HCT116 (cell line): ENCODE measurements at regions not wholly inside any gene's neighbourhood (a gene's known extent, or its start where the extent isn't known, plus 50 kb on each side); places are given as distances from the start of the nearest gene placed in this dataset.

Experiments used
- CEBPB ChIP-seq: IDR thresholded peaks from 2 replicates; pipeline ENCODE4 v1.6.1; 2012; ENCODE audit warnings: low read depth
- EGR1 ChIP-seq: IDR thresholded peaks from 2 replicates; pipeline ENCODE4 v1.6.1; 2012; ENCODE audit warnings: low read depth
- EZH2 ChIP-seq: fragments of 200-600 bp; sonication (generic); IDR thresholded peaks from 2 replicates; pipeline ENCODE4 v1.6.1; 2017; ENCODE audit warnings: antibody characterized with exemption, mixed run types
- EZH2phosphoT487 ChIP-seq: fragments of 200-600 bp; IDR thresholded peaks from 2 replicates; pipeline ENCODE4 v1.6.1; 2018; ENCODE audit warnings: antibody characterized with exemption, borderline replicate concordance
- JUND ChIP-seq: IDR thresholded peaks from 2 replicates; pipeline ENCODE4 v1.6.1; 2012
- POLR2A ChIP-seq: IDR thresholded peaks from 2 replicates; pipeline ENCODE4 v1.7.0; 2011; ENCODE audit warnings: borderline replicate concordance; ENCODE audit not compliant: insufficient read depth, insufficient read length; ENCODE audit errors: extremely low read depth
- POLR2AphosphoS5 ChIP-seq: IDR thresholded peaks from 2 replicates; pipeline ENCODE4 v1.6.1; 2011; ENCODE audit warnings: mild to moderate bottlenecking, low read depth, low read length, moderate library complexity
- SP1 ChIP-seq: IDR thresholded peaks from 2 replicates; pipeline ENCODE4 v1.6.1; 2012; ENCODE audit warnings: low read depth
- SRF ChIP-seq: IDR thresholded peaks from 2 replicates; pipeline ENCODE4 v1.6.1; 2012; ENCODE audit warnings: low read depth
- YY1 ChIP-seq: IDR thresholded peaks from 2 replicates; pipeline ENCODE4 v1.6.1; 2011; ENCODE audit warnings: low read length, low read depth, moderate library complexity, mild to moderate bottlenecking; ENCODE audit not compliant: insufficient replicate concordance; ENCODE audit errors: extremely low read depth
- TF ChIP-seq, protein P1 (sequence below), 3 experiments: fragments of 200-600 bp in 1 of 3; sonication (generic) in 1 of 3; IDR thresholded peaks in 2 of 3; conservative IDR thresholded peaks in 1 of 3; 2 replicates each; pipeline ENCODE4 v1.5.1; 2012 to 2017; ENCODE audit warnings: low read depth in 2 of 3, low read length in 2 of 3, antibody characterized with exemption in 1 of 3, borderline replicate concordance in 1 of 3, control low read depth in 1 of 3, mild to moderate bottlenecking in 1 of 3, mixed read lengths in 1 of 3, mixed run types in 1 of 3, moderate library complexity in 1 of 3; ENCODE audit not compliant: insufficient read depth in 1 of 3
- TF ChIP-seq, protein P2 (sequence below): IDR thresholded peaks from 2 replicates; pipeline ENCODE4 v1.6.1; 2012

DNA sequence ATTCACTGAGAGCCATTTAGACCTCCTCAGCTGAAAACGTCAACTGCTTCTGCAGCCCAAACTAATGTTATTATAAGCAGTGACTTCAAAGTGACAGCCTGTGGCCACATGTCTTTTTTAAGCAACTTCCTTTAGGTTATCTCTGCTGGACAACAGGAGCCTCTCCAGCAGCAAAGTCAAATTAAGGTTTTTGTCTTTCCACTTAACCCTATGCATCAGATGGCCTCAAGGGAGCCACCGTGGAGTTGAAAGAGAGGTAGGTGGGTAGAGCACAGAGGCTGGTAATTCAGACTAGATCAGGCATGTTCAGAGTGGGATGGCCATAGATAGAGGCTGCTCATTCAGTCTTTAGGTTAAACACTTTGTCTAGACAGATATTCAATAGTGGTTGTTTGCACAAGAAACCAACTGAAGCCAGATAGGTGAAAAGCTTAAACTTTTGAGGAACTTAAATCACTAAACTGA lies 300.6 kb upstream of the ECI2 start:
- no peak for TF ChIP-seq JUND
- TF ChIP-seq, protein P1, sequence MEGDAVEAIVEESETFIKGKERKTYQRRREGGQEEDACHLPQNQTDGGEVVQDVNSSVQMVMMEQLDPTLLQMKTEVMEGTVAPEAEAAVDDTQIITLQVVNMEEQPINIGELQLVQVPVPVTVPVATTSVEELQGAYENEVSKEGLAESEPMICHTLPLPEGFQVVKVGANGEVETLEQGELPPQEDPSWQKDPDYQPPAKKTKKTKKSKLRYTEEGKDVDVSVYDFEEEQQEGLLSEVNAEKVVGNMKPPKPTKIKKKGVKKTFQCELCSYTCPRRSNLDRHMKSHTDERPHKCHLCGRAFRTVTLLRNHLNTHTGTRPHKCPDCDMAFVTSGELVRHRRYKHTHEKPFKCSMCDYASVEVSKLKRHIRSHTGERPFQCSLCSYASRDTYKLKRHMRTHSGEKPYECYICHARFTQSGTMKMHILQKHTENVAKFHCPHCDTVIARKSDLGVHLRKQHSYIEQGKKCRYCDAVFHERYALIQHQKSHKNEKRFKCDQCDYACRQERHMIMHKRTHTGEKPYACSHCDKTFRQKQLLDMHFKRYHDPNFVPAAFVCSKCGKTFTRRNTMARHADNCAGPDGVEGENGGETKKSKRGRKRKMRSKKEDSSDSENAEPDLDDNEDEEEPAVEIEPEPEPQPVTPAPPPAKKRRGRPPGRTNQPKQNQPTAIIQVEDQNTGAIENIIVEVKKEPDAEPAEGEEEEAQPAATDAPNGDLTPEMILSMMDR (IDR thresholded peaks at IDR 0.05 in 2 of 3, conservative IDR thresholded peaks at IDR 0.05 in 1 of 3; ENCODE audit: borderline replicate concordance in 1 of 3, insufficient read depth in 1 of 3, low read depth in 2 of 3, low read length in 2 of 3), result no peak
- no peak for TF ChIP-seq POLR2AphosphoS5
- no peak for TF ChIP-seq SP1
- no peak for TF ChIP-seq EGR1
- no peak for TF ChIP-seq SRF
- TF ChIP-seq EZH2, result no peak
- TF ChIP-seq, protein P2, sequence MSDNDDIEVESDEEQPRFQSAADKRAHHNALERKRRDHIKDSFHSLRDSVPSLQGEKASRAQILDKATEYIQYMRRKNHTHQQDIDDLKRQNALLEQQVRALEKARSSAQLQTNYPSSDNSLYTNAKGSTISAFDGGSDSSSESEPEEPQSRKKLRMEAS, result no peak
- TF ChIP-seq CEBPB, result no peak
- TF ChIP-seq POLR2A, result no peak
- TF ChIP-seq YY1, result no peak
- no peak for TF ChIP-seq EZH2phosphoT487
